ENCODE measurements at regions not wholly inside any gene's neighbourhood (a gene's known extent, or its start where the extent isn't known, plus 50 kb on each side); places are given as distances from the start of the nearest gene placed in this dataset.

GRCh38 chr4:164359881-164360280, 394.1 kb upstream of the SMIM31 start:
- no peak for DNase-seq (ENCODE audit: low read depth)
- H3K4me3 ChIP-seq (ENCODE audit: low read depth, low read length): no peak overlapping the region
- TF ChIP-seq CTCF (conservative IDR thresholded peaks at IDR 0.05; ENCODE audit: low read depth, low read length): no peak

GRCh38 chr4:164368894-164369293, 385.0 kb upstream of the SMIM31 start:
- no peak overlapping the region for H3K4me3 ChIP-seq (ENCODE audit: low read depth, low read length)
- no peak for TF ChIP-seq CTCF (conservative IDR thresholded peaks at IDR 0.05; ENCODE audit: low read depth, low read length)
- no peak for DNase-seq (ENCODE audit: low read depth)

- no peak for DNase-seq (ENCODE audit: low read depth)
- H3K4me3 ChIP-seq (ENCODE audit: low read depth, low read length): no peak overlapping the region
- no peak for TF ChIP-seq CTCF (conservative IDR thresholded peaks at IDR 0.05; ENCODE audit: low read depth, low read length)
These were observed 380.9 kb upstream of the SMIM31 start for GRCh38 chr4:164373021-164373420.

- no peak for TF ChIP-seq CTCF (conservative IDR thresholded peaks at IDR 0.05; ENCODE audit: low read depth, low read length)
- DNase-seq (ENCODE audit: low read depth): no peak
- no peak overlapping the region for H3K4me3 ChIP-seq (ENCODE audit: low read depth, low read length)
These were observed 376.7 kb upstream of the SMIM31 start for GRCh38 chr4:164377277-164377676.

GRCh38 chr4:164378361-164378760, 375.6 kb upstream of the SMIM31 start:
- no peak for DNase-seq (ENCODE audit: low read depth)
- no peak overlapping the region for H3K4me3 ChIP-seq (ENCODE audit: low read depth, low read length)

GRCh38 chr4:164379694-164380093, 374.2 kb upstream of the SMIM31 start:
- no peak for TF ChIP-seq CTCF (conservative IDR thresholded peaks at IDR 0.05; ENCODE audit: low read depth, low read length)
- DNase-seq (ENCODE audit: low read depth): no peak

More at GRCh38 chr4:164378361-164378760, 375.6 kb upstream of the SMIM31 start:
- TF ChIP-seq CTCF (conservative IDR thresholded peaks at IDR 0.05; ENCODE audit: low read depth, low read length): no peak

GRCh38 chr4:164381859-164382258, 372.1 kb upstream of the SMIM31 start:
- DNase-seq (ENCODE audit: low read depth): no peak
- TF ChIP-seq CTCF (conservative IDR thresholded peaks at IDR 0.05; ENCODE audit: low read depth, low read length): no peak
- no peak overlapping the region for H3K4me3 ChIP-seq (ENCODE audit: low read depth, low read length)

More at GRCh38 chr4:164379694-164380093, 374.2 kb upstream of the SMIM31 start:
- H3K4me3 ChIP-seq (ENCODE audit: low read depth, low read length): no peak overlapping the region
